MM.1S (cell line): ENCODE measurements at regions not wholly inside any gene's neighbourhood (a gene's known extent, or its start where the extent isn't known, plus 50 kb on each side); places are given as distances from the start of the nearest gene placed in this dataset.

Source experiments
- DNase-seq: peaks from one replicate; pipeline ENCODE4 v3.0.0-alpha.2; 2015
- H2AFZ ChIP-seq: fragments of 300-600 bp; sonication (generic); 2 replicates; pipeline ENCODE4 v1.6.0; 2016; ENCODE audit warnings: antibody characterized with exemption, low read length
- H3F3A ChIP-seq: fragments of 300-600 bp; sonication (generic); 2 replicates; pipeline ENCODE4 v1.6.1; 2016; ENCODE audit warnings: mild to moderate bottlenecking, antibody characterized with exemption, low read length, moderate library complexity, mixed read lengths; ENCODE audit not compliant: insufficient read depth
- H3K27ac ChIP-seq: fragments of 300-600 bp; sonication (generic); 2 replicates; pipeline ENCODE4 v1.5.1; 2016; ENCODE audit warnings: mild to moderate bottlenecking, low read length
- H3K27me3 ChIP-seq: fragments of 300-600 bp; sonication (generic); replicated peaks from 2 replicates; pipeline ENCODE4 v1.6.0; 2016; ENCODE audit warnings: low read length; ENCODE audit not compliant: insufficient read depth
- H3K36me3 ChIP-seq: fragments of 300-600 bp; sonication (generic); replicated peaks from 2 replicates; pipeline ENCODE4 v1.6.1; 2016; ENCODE audit warnings: mild to moderate bottlenecking, low read length, mixed read lengths; ENCODE audit not compliant: insufficient read depth
- H3K4me1 ChIP-seq: fragments of 300-600 bp; sonication (generic); 2 replicates; pipeline ENCODE4 v1.6.1; 2016; ENCODE audit warnings: low read length, mixed read lengths
- H3K4me2 ChIP-seq: fragments of 300-600 bp; sonication (generic); 2 replicates; pipeline ENCODE4 v1.6.0; 2016; ENCODE audit warnings: low read depth, low read length
- H3K4me3 ChIP-seq: fragments of 300-600 bp; sonication (generic); 2 replicates; pipeline ENCODE4 v1.5.1; 2016; ENCODE audit warnings: low read length, mixed read lengths
- H3K79me2 ChIP-seq: fragments of 300-600 bp; sonication (generic); 2 replicates; pipeline ENCODE4 v1.6.1; 2016; ENCODE audit warnings: mixed run types, low read length, mixed read lengths
- H3K9ac ChIP-seq: fragments of 300-600 bp; sonication (generic); 2 replicates; pipeline ENCODE4 v1.6.1; 2016; ENCODE audit warnings: low read length, mixed read lengths
- H3K9me2 ChIP-seq: fragments of 300-600 bp; sonication (generic); replicated peaks from 2 replicates; pipeline ENCODE4 v1.6.1; 2016; ENCODE audit warnings: mild to moderate bottlenecking, low read length, mixed read lengths; ENCODE audit not compliant: insufficient read depth
- H3K9me3 ChIP-seq: fragments of 300-600 bp; sonication (generic); replicated peaks from 2 replicates; pipeline ENCODE4 v1.6.1; 2016; ENCODE audit warnings: mild to moderate bottlenecking, low read length, mixed read lengths; ENCODE audit not compliant: insufficient read depth
- H4K20me1 ChIP-seq: fragments of 300-600 bp; sonication (generic); 2 replicates; pipeline ENCODE4 v1.6.1; 2016; ENCODE audit warnings: mild to moderate bottlenecking, low read length, moderate library complexity, mixed read lengths; ENCODE audit not compliant: insufficient read depth
- CTCF ChIP-seq: fragments of 300-600 bp; sonication (generic); IDR thresholded peaks from 2 replicates; pipeline ENCODE4 v1.5.1; 2016; ENCODE audit warnings: antibody characterized with exemption, low read length, mixed read lengths
- EZH2 ChIP-seq: fragments of 300-600 bp; sonication (generic); optimal IDR thresholded peaks from 2 replicates; pipeline ENCODE3; 2017; ENCODE audit warnings: low read depth, mild to moderate bottlenecking, antibody characterized with exemption, low read length, mixed read lengths
- EZH2phosphoT487 ChIP-seq: fragments of 300-600 bp; sonication (generic); IDR thresholded peaks from 2 replicates; pipeline ENCODE4 v1.6.1; 2018; ENCODE audit warnings: antibody characterized with exemption, low read length

- H3F3A ChIP-seq, result no peaks in the 10 kb centered on the region
- no peaks in the 10 kb centered on the region for H3K79me2 ChIP-seq
- H3K27ac ChIP-seq, result no peak overlapping the region
- no peak overlapping the region for H3K4me3 ChIP-seq
- H3K36me3 ChIP-seq, result no peaks in the 10 kb centered on the region
- H3K9me2 ChIP-seq, result no peaks in the 10 kb centered on the region
- no peaks in the 10 kb centered on the region for H3K27me3 ChIP-seq
- no peak overlapping the region for H3K9ac ChIP-seq
- H3K4me2 ChIP-seq, result no peak overlapping the region
- H4K20me1 ChIP-seq, result no peaks in the 10 kb centered on the region
- TF ChIP-seq CTCF, result no peak
- H2AFZ ChIP-seq, result no peak overlapping the region
- no peak for DNase-seq
- no peaks in the 10 kb centered on the region for H3K4me1 ChIP-seq
- H3K9me3 ChIP-seq, result no peaks in the 10 kb centered on the region
These were observed 378.8 kb downstream of the MED13L start for GRCh38 chr12:115898670-115899069.

GRCh38 chr12:115897729-115898128 is 379.8 kb downstream of the MED13L start:
- Histone ChIP-seq H3K9ac (no peak overlapping the region), H3K4me3 (no peak overlapping the region), H4K20me1 (no peaks in the 10 kb centered on the region), H3F3A (no peaks in the 10 kb centered on the region), H3K9me2 (no peaks in the 10 kb centered on the region), H2AFZ (no peak overlapping the region), H3K9me3 (no peaks in the 10 kb centered on the region), H3K4me2 (no peak overlapping the region), H3K36me3 (no peaks in the 10 kb centered on the region), H3K27me3 (no peaks in the 10 kb centered on the region), H3K4me1 (no peaks in the 10 kb centered on the region), H3K27ac (no peak overlapping the region), H3K79me2 (no peaks in the 10 kb centered on the region)
- no peak for DNase-seq
- TF ChIP-seq CTCF (no peak), EZH2phosphoT487 (no peak), EZH2 (no peak)

- H3K9me2 ChIP-seq, result no peaks in the 10 kb centered on the region
- no peaks in the 10 kb centered on the region for H3K36me3 ChIP-seq
- H3K4me2 ChIP-seq, result no peak overlapping the region
- H3K27me3 ChIP-seq, result no peaks in the 10 kb centered on the region
- no peak overlapping the region for H3K27ac ChIP-seq
- H3K79me2 ChIP-seq, result no peaks in the 10 kb centered on the region
- H3K4me3 ChIP-seq, result no peak overlapping the region
- H3K9ac ChIP-seq, result no peak overlapping the region
- DNase-seq, result no peak
- no peaks in the 10 kb centered on the region for H4K20me1 ChIP-seq
- H3K9me3 ChIP-seq, result no peaks in the 10 kb centered on the region
- no peaks in the 10 kb centered on the region for H3F3A ChIP-seq
- no peak overlapping the region for H2AFZ ChIP-seq
- H3K4me1 ChIP-seq, result no peaks in the 10 kb centered on the region
- TF ChIP-seq EZH2phosphoT487 (no peak), CTCF (peak; percentile 22), EZH2 (no peak)
These were observed 382.2 kb downstream of the MED13L start for GRCh38 chr12:115895247-115895646.
